Endothelial cell (in vitro differentiated cells): ENCODE measurements at regions not wholly inside any gene's neighbourhood (a gene's known extent, or its start where the extent isn't known, plus 50 kb on each side); places are given as distances from the start of the nearest gene placed in this dataset.

Experiments used
- DNase-seq: peaks from one replicate; pipeline ENCODE4 v3.0.0; 2021; ENCODE audit warnings: low spot score
- H3K27ac Mint-ChIP-seq: one replicate; pipeline ENCODE4 v1.8.0; 2021; ENCODE audit warnings: mixed read lengths, inconsistent platforms; ENCODE audit not compliant: unreplicated experiment
- H3K27me3 Mint-ChIP-seq: one replicate; pipeline ENCODE4 v1.8.0; 2021; ENCODE audit warnings: mild to moderate bottlenecking, moderate library complexity, mixed read lengths, inconsistent platforms; ENCODE audit not compliant: unreplicated experiment
- H3K36me3 Mint-ChIP-seq: one replicate; pipeline ENCODE4 v1.8.0; 2021; ENCODE audit warnings: mild to moderate bottlenecking, low read depth, mixed read lengths, inconsistent platforms; ENCODE audit not compliant: unreplicated experiment
- H3K4me1 Mint-ChIP-seq: one replicate; pipeline ENCODE4 v1.8.0; 2021; ENCODE audit warnings: mild to moderate bottlenecking, mixed read lengths, inconsistent platforms; ENCODE audit not compliant: unreplicated experiment
- H3K4me3 Mint-ChIP-seq: one replicate; pipeline ENCODE4 v1.8.0; 2021; ENCODE audit warnings: mild to moderate bottlenecking, mixed read lengths, inconsistent platforms; ENCODE audit not compliant: unreplicated experiment
- H3K9me3 Mint-ChIP-seq: one replicate; pipeline ENCODE4 v1.8.0; 2021; ENCODE audit warnings: mixed read lengths, inconsistent platforms; ENCODE audit not compliant: unreplicated experiment
- CTCF ChIP-seq: fragments of 200-600 bp; sonication (generic); IDR thresholded peaks from one replicate; pipeline ENCODE4 v1.5.0; 2021; ENCODE audit warnings: antibody characterized with exemption; ENCODE audit not compliant: unreplicated experiment

DNA sequence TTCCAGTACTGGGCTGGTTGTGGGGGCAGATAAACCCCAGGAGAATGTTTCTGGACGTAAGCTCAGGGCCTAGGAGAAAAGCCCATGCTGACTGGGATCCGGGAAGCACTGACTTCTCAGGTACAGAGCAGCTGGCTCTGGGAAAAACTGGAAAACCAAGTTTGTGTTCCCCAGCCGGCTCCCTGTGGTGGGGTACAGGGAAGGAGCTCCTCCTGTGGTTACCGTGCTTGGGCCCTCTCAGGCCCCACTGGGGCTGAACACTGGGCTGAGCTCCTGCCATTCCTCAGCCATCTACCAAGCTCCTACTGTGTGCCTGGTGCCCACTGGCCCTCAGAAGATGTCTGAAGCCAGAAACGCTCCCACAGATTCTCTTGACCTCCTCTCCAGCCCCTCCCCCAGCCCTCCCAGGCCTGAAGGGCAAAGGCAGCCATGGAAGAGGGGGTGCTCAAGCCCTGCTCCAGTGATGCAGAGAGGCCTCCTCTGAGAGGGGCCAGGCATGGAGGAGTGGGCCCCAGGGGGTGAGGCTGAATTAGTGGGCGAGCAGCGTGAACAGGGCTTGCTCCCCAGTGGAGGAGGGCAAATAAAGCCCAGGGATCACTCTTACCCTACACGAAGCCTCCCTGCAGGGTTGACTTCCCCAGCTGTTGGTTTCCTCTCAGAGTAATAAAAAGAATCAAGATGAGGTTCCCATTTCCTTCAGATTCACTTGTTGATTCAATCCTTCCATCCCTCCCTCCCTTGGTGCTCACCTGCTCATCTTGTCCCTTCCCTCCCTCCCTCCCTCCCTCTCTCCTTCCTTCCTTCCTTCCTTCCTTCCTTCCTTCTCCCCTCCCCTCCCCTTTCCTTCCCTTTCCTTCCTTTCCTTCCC is 100.0 kb downstream of the VEGFA start:
- H3K27me3 Mint-ChIP-seq, result peaks cover 6% of the 10 kb centered on the region
- TF ChIP-seq CTCF, result no peak
- no peak for DNase-seq

GRCh38 chr6:43869079-43869710 is 99.2 kb downstream of the VEGFA start:
- H3K4me3 Mint-ChIP-seq, result no peak overlapping the region
- H3K36me3 Mint-ChIP-seq, result peaks cover 5% of the 10 kb centered on the region
- H3K9me3 Mint-ChIP-seq, result no peaks in the 10 kb centered on the region
- H3K4me1 Mint-ChIP-seq, result peaks cover 3% of the 10 kb centered on the region
- H3K27me3 Mint-ChIP-seq, result peaks cover 6% of the 10 kb centered on the region
- no peak for DNase-seq
- H3K27ac Mint-ChIP-seq, result no peak overlapping the region
- no peak for TF ChIP-seq CTCF

More for the DNA sequence above, 100.0 kb downstream of the VEGFA start:
- H3K9me3 Mint-ChIP-seq, result no peaks in the 10 kb centered on the region
- peaks cover 5% of the 10 kb centered on the region for H3K36me3 Mint-ChIP-seq
- H3K27ac Mint-ChIP-seq, result no peak overlapping the region
- no peak overlapping the region for H3K4me3 Mint-ChIP-seq
- H3K4me1 Mint-ChIP-seq, result peaks cover 3% of the 10 kb centered on the region

GRCh38 chr6:43868467-43868866 is 98.5 kb downstream of the VEGFA start:
- H3K4me1 Mint-ChIP-seq, result peaks cover 3% of the 10 kb centered on the region
- TF ChIP-seq CTCF, result no peak
- H3K4me3 Mint-ChIP-seq, result no peak overlapping the region
- DNase-seq, result no peak
- H3K36me3 Mint-ChIP-seq, result peaks cover 5% of the 10 kb centered on the region
- no peaks in the 10 kb centered on the region for H3K9me3 Mint-ChIP-seq
- H3K27me3 Mint-ChIP-seq, result peaks cover 5% of the 10 kb centered on the region
- H3K27ac Mint-ChIP-seq, result no peak overlapping the region

DNA sequence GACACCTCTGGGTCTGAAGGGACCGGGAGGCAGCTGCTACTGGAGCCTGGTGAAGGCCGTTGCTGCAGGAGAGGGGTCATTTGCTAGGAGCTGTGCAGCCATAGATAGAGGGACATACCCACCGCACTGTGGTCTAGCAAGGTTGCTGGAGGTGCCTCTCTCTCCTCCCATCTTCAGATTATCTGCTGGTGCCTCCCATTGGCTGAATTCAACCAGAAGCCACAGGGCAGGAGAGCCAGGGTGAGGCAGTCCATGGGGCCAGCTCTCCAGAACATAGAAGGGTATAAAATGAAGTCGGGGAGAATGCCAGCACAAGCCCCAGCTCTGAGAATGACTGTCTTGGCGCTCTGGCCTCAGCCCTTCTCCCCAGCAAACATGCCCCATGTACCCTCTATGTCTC is 98.0 kb downstream of the VEGFA start:
- H3K36me3 Mint-ChIP-seq, result peaks cover under 1% of the 10 kb centered on the region
- TF ChIP-seq CTCF, result no peak
- no peak for DNase-seq
- peaks cover under 1% of the 10 kb centered on the region for H3K27me3 Mint-ChIP-seq
- no peak overlapping the region for H3K27ac Mint-ChIP-seq
- no peak overlapping the region for H3K4me3 Mint-ChIP-seq
- H3K4me1 Mint-ChIP-seq, result peaks cover 3% of the 10 kb centered on the region
- H3K9me3 Mint-ChIP-seq, result no peaks in the 10 kb centered on the region

GRCh38 chr6:43867246-43867645 is 97.2 kb downstream of the VEGFA start:
- H3K27me3 Mint-ChIP-seq, result no peaks in the 10 kb centered on the region
- TF ChIP-seq CTCF, result no peak
- H3K9me3 Mint-ChIP-seq, result no peaks in the 10 kb centered on the region
- H3K36me3 Mint-ChIP-seq, result no peaks in the 10 kb centered on the region
- H3K27ac Mint-ChIP-seq, result no peak overlapping the region
- no peak overlapping the region for H3K4me3 Mint-ChIP-seq
- DNase-seq, result no peak
- H3K4me1 Mint-ChIP-seq, result peaks cover 3% of the 10 kb centered on the region
